Dedifferentiated amniotic fluid mesenchymal stem cell (primary cell): ENCODE measurements at regions not wholly inside any gene's neighbourhood (a gene's known extent, or its start where the extent isn't known, plus 50 kb on each side); places are given as distances from the start of the nearest gene placed in this dataset.

Source experiments
- DNase-seq: peaks from one replicate; pipeline ENCODE4 v3.0.0-alpha.2; 2016; ENCODE audit errors: extremely low spot score

GRCh38 chr2:120674246-120675170, 61.2 kb upstream of the GLI2 start:
- DNase-seq: no peak

- DNase-seq: no peak
Observed at GRCh38 chr2:120675460-120676130, 60.1 kb upstream of the GLI2 start.

GRCh38 chr2:120677221-120677620, 58.4 kb upstream of the GLI2 start:
- no peak for DNase-seq

- peak; percentile 41 for DNase-seq
Observed at GRCh38 chr2:120677696-120678247, 57.9 kb upstream of the GLI2 start.

GRCh38 chr2:120678251-120678650, 57.4 kb upstream of the GLI2 start:
- DNase-seq: peak; percentile 65

- no peak for DNase-seq
Observed at GRCh38 chr2:120678926-120679325, 56.7 kb upstream of the GLI2 start.

GRCh38 chr2:120679526-120679925, 56.1 kb upstream of the GLI2 start:
- DNase-seq: no peak

- DNase-seq: peak; percentile 84
Observed at GRCh38 chr2:120680136-120680761, 55.4 kb upstream of the GLI2 start.

GRCh38 chr2:120681181-120681580, 54.5 kb upstream of the GLI2 start:
- no peak for DNase-seq

GRCh38 chr2:120681696-120682288, 53.9 kb upstream of the GLI2 start:
- DNase-seq: no peak

GRCh38 chr2:120682654-120683053, 53.0 kb upstream of the GLI2 start:
- no peak for DNase-seq

GRCh38 chr2:120683081-120683480, 52.6 kb upstream of the GLI2 start:
- DNase-seq: no peak

GRCh38 chr2:120683701-120684100, 52.0 kb upstream of the GLI2 start:
- no peak for DNase-seq

- peak; percentile 69 for DNase-seq
Observed at GRCh38 chr2:120684289-120685065, 51.2 kb upstream of the GLI2 start.

- no peak for DNase-seq
Observed at GRCh38 chr2:120685066-120685973, 50.3 kb upstream of the GLI2 start.
